ENCODE measurements at regions not wholly inside any gene's neighbourhood (a gene's known extent, or its start where the extent isn't known, plus 50 kb on each side); places are given as distances from the start of the nearest gene placed in this dataset.
"Not testable (repeated sequence)": the region's sequence is repeated elsewhere in the genome, so short reads cannot be mapped to it uniquely, and the experiment has no call there.

GRCh38 chr6:43931201-43931600 lies 161.2 kb downstream of the VEGFA start:
- no peak for DNase-seq

- DNase-seq, result no peak
Observed at GRCh38 chr6:43930440-43931154, 160.6 kb downstream of the VEGFA start.

- DNase-seq, result no peak
Observed at GRCh38 chr6:43929511-43929910, 159.5 kb downstream of the VEGFA start.

- DNase-seq, result no peak
Observed at GRCh38 chr6:43927532-43928210, 157.7 kb downstream of the VEGFA start.

- no peak for DNase-seq
Observed at GRCh38 chr6:43926634-43927531, 156.9 kb downstream of the VEGFA start.

- DNase-seq, result not testable (repeated sequence)
Observed at GRCh38 chr6:43925636-43926139, 155.7 kb downstream of the VEGFA start.

GRCh38 chr6:43924222-43924702 lies 154.3 kb downstream of the VEGFA start:
- DNase-seq, result peak; percentile 82

GRCh38 chr6:43923376-43924221 lies 153.6 kb downstream of the VEGFA start:
- no peak for DNase-seq

- DNase-seq, result no peak
Observed at GRCh38 chr6:43922426-43923375, 152.7 kb downstream of the VEGFA start.

- no peak for DNase-seq
Observed at GRCh38 chr6:43921548-43922425, 151.8 kb downstream of the VEGFA start.

- DNase-seq, result no peak
Observed at GRCh38 chr6:43921039-43921438, 151.0 kb downstream of the VEGFA start.

GRCh38 chr6:43919774-43920173 lies 149.8 kb downstream of the VEGFA start:
- DNase-seq, result no peak

- no peak for DNase-seq
Observed at GRCh38 chr6:43917878-43918382, 147.9 kb downstream of the VEGFA start.

- DNase-seq, result no peak
Observed at GRCh38 chr6:43916924-43917877, 147.2 kb downstream of the VEGFA start.

GRCh38 chr6:43915986-43916923 lies 146.2 kb downstream of the VEGFA start:
- no peak for DNase-seq

GRCh38 chr6:43915208-43915869 lies 145.3 kb downstream of the VEGFA start:
- DNase-seq, result no peak

Measured in activated CD8-positive, alpha-beta memory T cell treated with anti-CD3 and anti-CD28 coated beads for 24 hours (primary cell).